Right lobe of liver (tissue), 6 donors: ENCODE measurements at regions not wholly inside any gene's neighbourhood (a gene's known extent, or its start where the extent isn't known, plus 50 kb on each side); places are given as distances from the start of the nearest gene placed in this dataset.

Experiments
- ATAC-seq, 4 donors: fragments of 200-7000 bp; cut with Tn5 transposase; one replicate each; pipeline ENCODE4 v1.9.1; 2020; ENCODE audit warnings: mild to moderate bottlenecking in 4 of 4, moderate library complexity in 4 of 4
- DNase-seq, 3 donors: peaks; one replicate each; pipeline ENCODE4 v3.0.0-alpha.2; 2020
- H3K27ac ChIP-seq, 3 donors: fragments of 200-600 bp; one replicate each; pipeline ENCODE4 v1.8.0; 2022
- H3K27me3 ChIP-seq, 2 donors: fragments of 200-600 bp; one replicate each; pipeline ENCODE4 v1.8.0; 2022
- H3K36me3 ChIP-seq, 4 donors: fragments of 200-600 bp; sonication (generic) in 1 of 4; one replicate each; pipeline versions ENCODE4 v1.5.1 to v1.8.0; 2017 to 2022; ENCODE audit warnings: control low read depth in 1 of 4
- H3K4me1 ChIP-seq, 4 donors: fragments of 200-600 bp; sonication (generic) in 1 of 4; one replicate each; pipeline versions ENCODE4 v1.5.1 to v1.8.0; 2017 to 2022; ENCODE audit warnings: control low read depth in 1 of 4
- H3K4me3 ChIP-seq, 3 donors: fragments of 200-600 bp; one replicate each; pipeline ENCODE4 v1.8.0; 2022
- H3K9me3 ChIP-seq, 4 donors: fragments of 200-600 bp; sonication (generic) in 1 of 4; one replicate each; pipeline versions ENCODE4 v1.5.1 to v1.8.0; 2017 to 2022; ENCODE audit warnings: control low read depth in 1 of 4
- POLR2A ChIP-seq: fragments of 450-650 bp; IDR thresholded peaks from one replicate; pipeline ENCODE4 v1.6.1; 2017; ENCODE audit warnings: antibody characterized with exemption, mild to moderate bottlenecking
- WGBS: methylation state at CpG from one replicate; pipeline ENCODE4 v1.1.6; 2018; ENCODE audit warnings: low coverage, low lambda C conversion rate; ENCODE audit not compliant: insufficient coverage; ENCODE audit errors: missing lambda C conversion rate; 5-methylcytosine and 5-hydroxymethylcytosine counted together
- intact Hi-C, 2 donors: fragments of 100-400 bp; cut with DNase I; formaldehyde crosslinking; loops; one replicate each; pipeline versions ENCODE4 v1.11.2 to v1.14.1; 2022
- TF ChIP-seq, protein P1 (sequence below), 4 donors: fragments of 200-600 bp in 3 of 4; fragments of 450-650 bp in 1 of 4; IDR thresholded peaks; one replicate each; pipeline versions ENCODE4 v1.5.1 to v1.8.0; 2016 to 2022; ENCODE audit warnings: antibody characterized with exemption in 4 of 4, mild to moderate bottlenecking in 2 of 4
- donor health status: DM: no; HTN: yes; CAD: no.
- donor health status: DM: no; HTN: no; CAD: no.
- donor health status: DM: no; HTN: no; CAD: no.
- donor health status: DM: no; HTN: yes; CAD: no.
- donor health status: DM: no; HTN: yes; CAD: no.

DNA sequence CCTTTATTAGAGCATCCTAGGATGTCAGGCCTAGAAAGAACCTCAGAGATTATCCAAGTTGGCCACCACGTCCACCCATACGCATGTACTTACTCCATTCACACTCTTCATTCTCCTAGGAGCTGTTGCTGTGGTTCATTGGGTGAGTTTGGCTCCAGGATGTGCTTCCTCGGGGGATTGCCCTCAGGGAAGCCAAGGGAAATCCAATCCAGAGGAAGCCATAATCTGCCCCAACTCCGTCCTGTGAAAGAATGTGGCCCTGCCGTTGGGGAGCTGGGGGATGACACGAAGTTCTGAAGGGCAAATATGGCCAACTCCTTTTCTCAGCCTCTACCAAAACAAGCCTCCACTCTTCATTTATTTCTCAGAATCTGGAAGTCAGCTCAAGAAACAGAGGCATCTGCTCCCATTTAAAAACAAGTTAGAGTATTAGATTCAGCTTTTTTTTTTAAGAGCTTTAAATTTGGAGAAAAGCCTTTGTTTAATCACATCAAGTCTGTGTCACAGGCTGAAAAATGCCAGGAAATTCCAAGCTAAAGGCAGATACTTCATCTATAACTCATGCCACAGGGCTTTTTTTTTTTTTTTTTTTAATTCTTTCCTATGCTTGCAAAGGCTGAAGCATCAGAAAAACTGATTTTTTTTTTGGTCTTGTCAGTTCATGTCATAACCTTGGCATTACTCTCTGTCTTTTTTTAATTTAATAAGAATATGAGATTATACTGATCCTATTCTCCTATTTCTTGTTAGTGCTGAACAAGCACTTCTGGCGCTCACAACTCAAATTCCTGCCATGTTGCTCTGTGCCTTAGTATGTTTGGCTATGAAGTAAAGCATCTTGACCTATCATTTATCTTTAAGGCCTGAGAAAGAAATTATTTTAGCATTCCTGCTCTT is 480.9 kb upstream of the MARCKS start:
- no peaks in the 10 kb centered on the region for H3K36me3 ChIP-seq
- no peaks in the 10 kb centered on the region for H3K4me1 ChIP-seq
- no peak overlapping the region for H3K4me3 ChIP-seq
- intact Hi-C loops: no loop called here
- ATAC-seq (no peak), DNase-seq (no peak)
- no peak for TF ChIP-seq POLR2A
- TF ChIP-seq, protein P1, sequence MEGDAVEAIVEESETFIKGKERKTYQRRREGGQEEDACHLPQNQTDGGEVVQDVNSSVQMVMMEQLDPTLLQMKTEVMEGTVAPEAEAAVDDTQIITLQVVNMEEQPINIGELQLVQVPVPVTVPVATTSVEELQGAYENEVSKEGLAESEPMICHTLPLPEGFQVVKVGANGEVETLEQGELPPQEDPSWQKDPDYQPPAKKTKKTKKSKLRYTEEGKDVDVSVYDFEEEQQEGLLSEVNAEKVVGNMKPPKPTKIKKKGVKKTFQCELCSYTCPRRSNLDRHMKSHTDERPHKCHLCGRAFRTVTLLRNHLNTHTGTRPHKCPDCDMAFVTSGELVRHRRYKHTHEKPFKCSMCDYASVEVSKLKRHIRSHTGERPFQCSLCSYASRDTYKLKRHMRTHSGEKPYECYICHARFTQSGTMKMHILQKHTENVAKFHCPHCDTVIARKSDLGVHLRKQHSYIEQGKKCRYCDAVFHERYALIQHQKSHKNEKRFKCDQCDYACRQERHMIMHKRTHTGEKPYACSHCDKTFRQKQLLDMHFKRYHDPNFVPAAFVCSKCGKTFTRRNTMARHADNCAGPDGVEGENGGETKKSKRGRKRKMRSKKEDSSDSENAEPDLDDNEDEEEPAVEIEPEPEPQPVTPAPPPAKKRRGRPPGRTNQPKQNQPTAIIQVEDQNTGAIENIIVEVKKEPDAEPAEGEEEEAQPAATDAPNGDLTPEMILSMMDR (IDR thresholded peaks at IDR 0.05): no peak
- 63% methylated on average over 7 of the region's 7 CpGs for WGBS
- H3K9me3 ChIP-seq: no peaks in the 10 kb centered on the region
- no peaks in the 10 kb centered on the region for H3K27me3 ChIP-seq
- no peak overlapping the region for H3K27ac ChIP-seq

DNA sequence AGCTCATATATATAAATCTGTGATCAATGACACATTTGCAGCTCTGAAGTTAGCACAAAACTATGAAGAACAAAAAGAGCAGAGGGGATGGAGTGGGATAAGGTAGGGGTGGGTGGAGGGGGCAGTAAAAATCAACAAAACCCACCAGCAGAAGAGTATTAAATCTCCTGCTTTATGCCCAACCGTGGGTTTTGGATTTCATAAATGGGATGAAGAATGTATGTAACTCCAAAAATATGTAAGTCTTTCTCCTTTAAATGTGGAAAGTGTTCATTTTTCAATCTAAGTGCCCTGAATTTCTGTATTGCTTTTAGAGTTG is 480.3 kb upstream of the MARCKS start:
- Histone ChIP-seq H3K27ac (no peak overlapping the region), H3K4me1 (no peaks in the 10 kb centered on the region), H3K27me3 (no peaks in the 10 kb centered on the region), H3K36me3 (no peaks in the 10 kb centered on the region), H3K9me3 (no peaks in the 10 kb centered on the region), H3K4me3 (no peak overlapping the region)
- intact Hi-C loops: no loop called here
- no peak for DNase-seq
- TF ChIP-seq, protein P1 (IDR thresholded peaks at IDR 0.05): no peak
- TF ChIP-seq POLR2A: no peak
- 89% methylated on average over 1 of the region's 1 CpG for WGBS
- ATAC-seq: no peak

DNA sequence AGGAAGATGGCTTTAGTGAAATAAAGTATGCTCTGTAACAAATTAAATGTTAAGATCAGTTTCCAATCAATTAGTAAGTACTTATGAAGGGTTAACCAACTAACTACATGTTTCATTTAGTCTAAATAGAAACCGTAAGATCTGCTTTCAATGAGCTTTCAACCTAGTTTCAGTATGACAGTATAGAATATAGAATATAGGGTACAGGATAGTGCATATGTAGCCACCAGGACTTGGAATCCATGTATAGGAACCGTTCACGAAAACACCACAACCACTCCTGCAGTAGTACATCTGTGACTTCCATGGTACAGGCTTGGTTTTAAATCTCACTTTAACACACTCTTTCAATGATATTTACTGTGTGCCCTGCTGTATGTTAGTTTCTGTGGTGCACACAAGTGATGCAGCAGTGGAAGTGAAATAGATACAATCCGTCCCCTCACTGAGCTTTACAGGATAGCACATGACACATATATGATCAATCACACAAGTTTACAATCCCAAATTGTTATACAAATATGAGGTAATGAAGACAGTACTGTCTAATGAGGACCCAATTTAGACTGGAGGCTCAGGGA is 479.7 kb upstream of the MARCKS start:
- Histone ChIP-seq H3K9me3 (no peaks in the 10 kb centered on the region), H3K27me3 (no peaks in the 10 kb centered on the region), H3K4me1 (no peaks in the 10 kb centered on the region), H3K27ac (no peak overlapping the region), H3K4me3 (no peak overlapping the region), H3K36me3 (no peaks in the 10 kb centered on the region)
- DNase-seq (no peak), ATAC-seq (no peak)
- 82% methylated on average over 4 of the region's 4 CpGs for WGBS
- intact Hi-C loops: no loop called here
- TF ChIP-seq, protein P1 (IDR thresholded peaks at IDR 0.05): no peak
- no peak for TF ChIP-seq POLR2A

DNA sequence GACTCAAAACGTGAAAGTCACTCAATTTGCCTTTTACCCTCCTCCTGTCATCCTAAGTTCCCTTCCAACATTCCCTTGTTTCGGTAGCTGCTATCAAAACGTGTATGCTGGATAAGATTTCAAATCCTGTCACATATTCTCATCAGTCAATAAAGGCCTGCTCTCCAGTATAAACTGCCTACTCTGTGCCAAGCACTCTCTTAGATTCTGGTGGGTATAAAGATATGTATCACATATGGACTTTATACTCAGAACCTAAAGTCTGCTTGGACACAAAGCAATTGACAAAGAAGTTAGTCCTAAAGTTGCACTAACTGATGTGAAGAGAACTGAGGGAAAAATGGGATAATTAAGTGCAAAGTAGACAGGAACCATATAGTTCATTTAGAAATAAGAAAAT is 476.6 kb upstream of the MARCKS start:
- intact Hi-C loops: no loop called here
- no peaks in the 10 kb centered on the region for H3K36me3 ChIP-seq
- no peaks in the 10 kb centered on the region for H3K27me3 ChIP-seq
- DNase-seq (no peak), ATAC-seq (no peak)
- H3K4me1 ChIP-seq: no peaks in the 10 kb centered on the region
- H3K9me3 ChIP-seq: no peaks in the 10 kb centered on the region
- H3K27ac ChIP-seq: no peak overlapping the region
- WGBS: 56% methylated on average over 3 of the region's 3 CpGs
- no peak overlapping the region for H3K4me3 ChIP-seq
- TF ChIP-seq, protein P1 (IDR thresholded peaks at IDR 0.05): no peak
- no peak for TF ChIP-seq POLR2A
